Ecto neural progenitor cell (in vitro differentiated cells): ENCODE measurements at regions not wholly inside any gene's neighbourhood (a gene's known extent, or its start where the extent isn't known, plus 50 kb on each side); places are given as distances from the start of the nearest gene placed in this dataset.
"Not testable (repeated sequence)": the region's sequence is repeated elsewhere in the genome, so short reads cannot be mapped to it uniquely, and the experiment has no call there.

Experiments
- DNase-seq: peaks from one replicate; pipeline ENCODE4 v3.0.0-alpha.2; 2018; ENCODE audit warnings: low spot score

DNA sequence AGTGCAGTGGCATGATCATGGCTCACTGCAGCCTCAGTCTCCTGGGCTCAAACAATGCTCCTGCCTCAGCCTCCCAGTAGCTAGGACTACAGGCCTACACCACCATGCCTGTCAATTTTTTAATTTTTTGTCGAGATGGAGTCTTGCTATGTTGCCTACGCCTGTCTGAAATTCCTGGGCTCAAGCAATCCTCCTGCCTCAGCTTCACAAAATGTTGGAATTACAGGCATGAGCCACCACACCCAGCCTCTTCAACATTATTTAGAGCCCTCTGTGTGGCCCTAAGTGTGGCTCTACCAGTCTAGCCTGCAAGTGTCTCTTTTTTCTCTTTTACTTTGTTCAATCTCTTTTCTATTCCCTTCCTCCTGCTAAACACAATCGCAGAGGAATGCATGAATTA is 154.4 kb upstream of the EPB41L4A start:
- DNase-seq: no peak

DNA sequence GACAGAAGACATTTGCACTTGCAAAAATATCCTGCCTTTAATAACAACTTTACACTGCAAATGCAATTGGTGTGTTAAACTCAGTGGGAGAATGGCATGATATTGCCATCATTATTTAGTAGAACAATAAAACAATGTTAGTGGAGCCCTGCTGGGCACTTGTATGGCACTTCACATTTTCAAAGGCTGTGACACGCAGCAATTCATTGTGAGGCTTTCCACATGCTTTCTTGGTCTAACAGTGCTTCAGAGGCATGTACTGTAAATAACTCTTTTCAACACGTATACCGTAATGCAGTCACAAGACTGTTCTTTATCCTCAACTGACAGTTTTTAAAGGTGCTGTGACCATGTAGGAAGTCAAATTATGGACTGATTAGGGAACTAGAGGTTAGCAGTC is 155.5 kb upstream of the EPB41L4A start:
- DNase-seq: no peak

DNA sequence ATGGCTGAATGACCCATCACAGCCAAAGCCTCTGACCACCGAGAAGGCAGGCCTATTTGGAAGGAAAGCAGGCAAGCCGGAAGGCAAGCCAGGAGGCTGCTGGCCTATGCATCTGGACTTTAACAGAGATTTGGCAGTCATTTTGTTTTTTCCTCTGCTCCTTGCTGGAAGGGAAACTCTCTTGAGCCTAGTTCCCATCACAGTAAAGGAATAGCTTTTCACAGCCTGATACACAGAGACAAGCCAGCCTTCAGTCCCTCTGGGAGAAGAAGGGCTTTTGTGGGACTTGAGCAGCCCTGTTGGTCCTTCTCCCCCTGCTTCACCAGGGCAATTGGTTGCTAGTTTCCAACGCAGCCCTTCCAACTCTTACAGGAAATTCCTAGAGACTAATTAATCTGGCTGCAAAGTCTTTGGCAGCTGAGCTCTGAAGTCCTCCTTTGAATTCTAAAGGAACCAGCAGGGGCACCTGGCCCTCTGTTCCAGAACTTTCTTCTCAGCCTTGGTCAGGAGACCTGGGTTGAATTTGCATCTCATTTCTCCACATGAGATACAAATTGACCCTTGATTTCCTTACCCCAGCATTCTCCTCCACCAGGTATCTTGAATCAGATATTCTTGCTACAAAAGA is 157.3 kb upstream of the EPB41L4A start:
- DNase-seq: no peak

DNA sequence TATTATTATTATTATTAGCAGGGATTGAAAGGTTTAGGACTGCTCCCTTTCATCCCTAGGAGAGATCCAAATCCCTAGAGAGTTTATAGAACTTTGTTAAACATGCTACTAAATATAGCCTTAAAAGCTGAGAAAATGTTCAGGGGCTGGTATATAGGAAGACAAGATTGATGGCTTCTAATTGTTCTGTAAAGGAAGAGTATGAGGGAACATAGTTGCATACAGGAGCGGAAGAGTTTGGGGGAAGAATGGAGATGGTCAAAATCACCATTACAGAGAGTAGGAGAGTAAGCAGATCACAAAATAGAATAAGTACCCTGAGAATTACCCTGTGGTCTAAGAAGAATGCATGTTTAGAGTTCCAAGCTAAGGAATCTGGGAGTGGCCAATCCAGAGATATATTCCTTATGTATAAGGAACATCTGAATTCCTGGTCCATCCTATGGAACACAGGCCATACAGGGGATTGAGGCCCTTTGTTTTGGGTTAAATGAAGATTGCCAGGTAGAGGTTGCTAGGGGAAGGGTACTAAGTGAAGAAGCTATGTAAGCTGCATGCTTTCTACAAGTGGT is 158.0 kb upstream of the APC start:
- no peak for DNase-seq

DNA sequence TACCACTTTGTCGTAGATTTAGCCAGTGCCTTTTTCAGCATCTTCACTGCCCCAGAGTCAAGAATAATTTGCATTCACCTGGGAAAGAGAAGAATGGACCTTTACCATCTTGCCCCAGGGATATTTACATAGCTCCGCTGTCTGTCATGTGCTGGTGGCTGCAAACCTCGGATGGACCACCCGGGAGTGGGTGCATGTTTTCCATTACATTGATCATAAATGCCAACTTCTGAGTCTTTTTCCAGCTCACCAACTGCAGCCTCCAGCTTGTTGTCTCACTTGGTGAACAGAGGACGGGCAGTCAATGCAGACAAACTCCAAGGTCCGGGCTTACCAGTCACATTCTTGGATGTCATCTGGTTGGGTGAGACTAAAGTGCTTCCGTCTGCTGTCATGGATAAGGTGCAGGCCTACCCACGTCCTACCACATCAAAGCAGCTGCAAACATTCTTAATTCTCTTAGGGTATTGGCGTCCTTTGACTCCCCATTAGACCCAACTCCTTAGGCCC is 155.8 kb upstream of the APC start:
- no peak for DNase-seq

DNA sequence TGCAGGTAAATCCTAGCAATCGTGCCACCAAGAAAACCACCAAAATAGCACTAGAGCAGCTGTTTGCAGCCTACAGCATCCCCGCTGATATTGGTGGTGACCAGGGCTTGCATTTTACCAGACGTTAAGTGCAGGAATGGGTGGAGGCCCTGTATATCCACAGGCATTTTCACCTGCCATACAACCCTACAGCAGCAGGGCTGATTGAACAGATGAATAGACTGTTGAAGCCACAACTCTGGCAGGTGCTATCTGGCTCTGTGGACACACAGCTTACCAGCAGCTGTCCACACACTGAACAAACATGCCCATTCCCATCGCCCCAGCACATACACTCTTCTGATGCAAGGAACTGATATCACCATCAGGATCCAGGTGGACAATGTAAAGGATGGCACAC is 154.5 kb upstream of the APC start:
- no peak for DNase-seq

DNA sequence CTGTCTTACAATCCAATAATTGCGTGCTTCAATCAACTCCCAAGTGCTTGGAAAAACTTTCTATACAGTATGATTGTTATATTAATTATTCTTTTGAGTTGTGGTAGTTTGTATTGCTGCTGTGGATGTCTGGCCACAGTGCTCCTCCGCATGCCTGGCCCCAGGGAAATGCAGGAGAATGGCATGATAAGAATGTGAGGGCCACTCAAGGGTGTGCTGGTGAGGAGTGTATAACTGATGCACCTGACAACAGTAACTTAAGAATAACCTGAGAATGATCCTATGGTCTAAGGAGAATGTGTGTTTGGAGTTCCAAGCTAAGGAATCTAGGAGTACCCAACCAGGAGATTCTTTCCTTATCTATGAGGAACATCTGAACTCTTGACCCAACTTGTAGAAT is 152.9 kb upstream of the APC start:
- DNase-seq: no peak

DNA sequence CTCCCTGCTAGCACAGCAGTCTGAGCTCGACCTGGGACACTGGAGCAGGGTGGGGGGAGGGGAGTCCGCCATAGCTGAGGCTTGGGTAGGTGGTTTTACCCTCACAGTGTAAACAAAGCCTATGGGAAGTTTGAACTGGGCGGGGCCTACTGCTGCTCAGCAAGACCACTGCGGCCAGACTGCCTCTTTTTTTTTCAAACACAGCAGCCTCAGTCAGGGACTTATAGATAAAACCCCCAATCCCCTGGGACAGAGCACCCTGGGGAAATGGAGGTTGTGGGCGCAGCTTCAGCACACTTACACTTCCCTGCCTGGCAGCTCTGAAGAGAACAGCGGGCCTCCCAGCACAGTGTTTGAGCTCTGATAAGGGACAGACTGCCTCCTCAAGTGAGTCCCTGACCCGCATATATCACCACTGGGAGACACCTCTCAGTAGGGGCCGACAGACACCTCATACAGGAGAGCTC is 151.1 kb upstream of the APC start:
- DNase-seq: no peak

DNA sequence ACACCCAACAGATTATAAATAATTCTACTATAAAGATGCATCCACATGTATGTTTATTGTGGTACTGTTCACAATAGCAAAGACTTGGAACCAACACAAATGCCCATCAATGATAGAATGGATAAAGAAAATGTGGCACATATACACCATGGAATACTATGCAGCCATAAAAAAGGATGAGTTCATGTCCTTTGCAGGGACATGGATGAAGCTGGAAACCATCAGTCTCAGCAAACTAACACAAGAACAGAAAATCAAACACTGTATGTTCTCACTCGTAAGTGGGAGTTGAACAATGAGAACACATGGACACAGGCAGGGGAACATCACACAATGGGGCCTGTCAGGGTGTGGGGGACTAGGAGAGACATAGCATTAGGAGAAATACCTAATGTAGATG is 146.8 kb upstream of the APC start:
- not testable (repeated sequence) for DNase-seq

DNA sequence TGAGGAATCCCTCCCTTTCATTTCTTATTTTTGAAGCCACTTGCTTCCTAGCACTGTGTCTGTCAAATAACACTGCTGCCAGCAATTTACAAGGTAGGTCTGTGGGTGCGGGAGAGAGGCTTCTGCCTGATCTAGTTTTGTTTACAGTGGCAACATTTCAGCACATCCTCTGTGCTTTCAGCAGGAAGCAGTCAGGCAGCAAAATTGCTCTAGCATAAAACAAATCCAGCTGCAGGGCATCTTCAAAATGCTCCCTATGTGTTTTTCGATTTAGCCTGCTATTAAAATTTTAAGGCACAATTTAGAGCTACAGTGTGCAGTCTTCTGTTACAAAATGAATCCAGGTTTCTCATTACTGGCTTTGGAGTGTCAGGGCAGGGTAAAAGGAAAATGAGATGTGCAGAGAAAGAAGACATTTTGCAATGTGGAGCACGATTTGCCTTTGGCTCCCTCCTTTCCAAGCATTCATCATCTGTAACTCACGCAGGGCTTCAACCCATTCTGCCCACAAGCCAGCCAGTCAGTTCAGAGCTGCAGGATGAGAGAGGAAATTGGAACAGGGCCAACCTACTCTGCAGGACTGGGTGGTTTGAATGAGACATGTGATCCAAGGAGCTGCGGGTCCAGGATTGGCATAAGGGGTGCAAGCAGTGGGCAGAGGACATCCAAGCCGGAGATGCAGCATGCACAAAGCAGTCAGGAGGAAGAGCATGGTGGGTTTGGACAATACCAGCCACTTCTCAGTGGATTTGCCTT is 143.4 kb upstream of the APC start:
- no peak for DNase-seq

DNA sequence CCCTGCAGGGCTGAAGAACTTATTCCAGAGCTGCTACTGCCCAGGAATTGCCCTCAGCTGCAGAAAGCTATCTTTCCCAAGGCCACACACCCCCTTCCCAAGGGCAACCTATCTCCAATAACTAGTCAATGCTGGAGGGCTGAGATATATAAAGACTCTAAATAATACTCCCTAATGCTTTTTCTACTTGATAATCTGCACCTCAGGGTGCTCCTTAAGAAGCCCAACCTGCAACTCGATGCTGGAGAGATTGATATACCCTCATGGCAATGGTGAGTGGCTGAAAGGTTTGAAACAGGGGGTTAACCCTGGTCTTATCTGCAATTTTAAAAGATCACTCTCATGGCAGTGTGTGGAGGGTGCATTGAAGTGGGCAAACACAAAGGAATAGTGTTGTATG is 142.7 kb upstream of the APC start:
- no peak for DNase-seq

DNA sequence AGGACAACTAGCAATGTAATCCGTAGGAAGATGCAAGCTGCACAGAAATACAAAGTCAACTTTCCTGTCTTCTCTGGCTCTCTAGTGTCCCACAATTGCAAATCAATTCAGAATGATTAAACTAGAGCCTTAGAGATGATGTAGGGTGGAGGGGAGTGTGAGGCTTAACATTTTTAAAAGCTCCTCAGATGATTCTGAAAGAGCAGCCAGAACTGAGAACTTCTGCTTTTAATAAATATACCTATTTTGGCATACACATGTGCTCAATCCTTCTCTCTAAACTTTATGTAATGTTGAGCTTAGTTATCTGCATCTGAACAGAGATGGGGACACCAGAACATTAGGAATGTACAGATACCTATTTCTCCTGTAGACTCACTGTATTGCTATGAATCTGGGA is 139.9 kb upstream of the APC start:
- no peak for DNase-seq

DNA sequence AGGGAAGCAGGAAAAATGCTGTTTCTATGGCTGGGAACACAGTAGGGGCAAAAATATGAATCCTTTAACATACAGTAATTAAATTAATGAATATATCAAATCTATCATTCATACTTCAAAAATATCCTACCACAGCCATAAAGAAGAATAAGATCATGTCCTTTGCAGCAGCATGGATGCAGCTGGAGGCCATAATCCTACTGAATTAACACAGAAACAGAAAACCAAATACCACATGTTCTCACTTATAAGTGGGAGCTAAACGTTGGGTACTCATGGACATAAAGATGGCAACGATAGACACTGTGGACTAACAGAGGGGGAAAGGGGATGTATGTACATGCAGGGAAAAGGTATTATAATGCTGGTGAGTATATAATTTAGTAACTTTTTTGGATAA is 137.2 kb upstream of the APC start:
- DNase-seq: not testable (repeated sequence)

DNA sequence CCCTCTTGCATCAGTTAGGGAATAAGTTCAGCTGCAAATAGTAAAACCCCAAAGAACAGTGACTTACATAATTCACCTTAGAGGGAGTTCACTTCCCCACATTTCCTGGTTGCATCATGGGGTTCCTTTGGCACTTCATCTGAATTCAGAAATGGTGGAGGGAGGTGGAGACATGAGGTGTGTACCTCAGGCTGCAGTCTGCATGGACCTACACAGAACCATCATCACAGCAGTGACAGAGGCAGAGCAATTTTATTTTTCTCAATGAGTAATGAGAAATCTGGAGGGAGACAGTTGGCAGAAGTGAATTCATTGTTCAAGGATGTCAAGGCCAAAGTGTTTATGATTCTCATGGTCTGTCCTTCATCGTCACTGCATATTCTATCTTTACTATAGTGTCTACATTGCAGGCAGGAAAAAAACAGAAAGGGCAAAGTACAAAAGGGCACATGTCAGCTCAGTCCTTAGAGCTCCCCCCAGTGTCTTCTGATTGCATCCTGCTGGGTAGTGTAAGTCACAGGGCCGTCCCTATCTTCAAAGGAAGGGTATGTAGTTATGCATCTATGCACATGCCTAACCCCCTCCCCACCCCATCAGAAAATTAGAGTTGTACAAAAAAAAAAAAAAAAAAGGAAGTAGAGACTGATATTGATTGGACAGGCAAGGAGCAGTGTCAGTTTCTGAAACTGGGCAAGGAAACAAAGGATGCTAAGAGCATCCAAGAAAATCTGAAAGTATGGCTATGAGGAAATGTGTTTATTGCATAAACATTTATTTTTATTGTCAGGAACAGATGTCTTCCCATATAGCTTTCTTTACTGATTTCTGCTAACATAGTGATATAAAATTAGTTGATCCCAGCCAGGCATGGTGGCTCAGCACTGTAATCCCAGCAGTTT is 132.7 kb upstream of the APC start:
- no peak for DNase-seq

DNA sequence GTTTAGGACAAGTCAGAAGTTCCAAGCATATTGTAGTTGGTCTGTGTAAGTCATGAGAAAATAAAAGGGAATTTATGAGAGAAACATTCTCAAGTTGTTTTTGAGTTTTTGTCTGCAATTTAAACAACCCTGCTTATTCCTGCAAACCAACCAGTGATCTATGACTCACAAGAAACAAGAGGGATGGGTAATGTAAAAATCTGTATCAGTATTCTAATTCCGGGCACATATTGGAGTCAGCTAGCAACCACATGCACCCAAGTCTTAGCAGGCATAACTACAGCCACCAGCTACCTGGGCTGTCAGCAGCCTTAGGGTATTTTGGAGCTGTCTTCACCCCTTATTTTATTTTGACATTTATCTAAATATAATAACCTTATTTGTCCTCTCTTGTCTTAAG is 128.7 kb upstream of the APC start:
- no peak for DNase-seq

DNA sequence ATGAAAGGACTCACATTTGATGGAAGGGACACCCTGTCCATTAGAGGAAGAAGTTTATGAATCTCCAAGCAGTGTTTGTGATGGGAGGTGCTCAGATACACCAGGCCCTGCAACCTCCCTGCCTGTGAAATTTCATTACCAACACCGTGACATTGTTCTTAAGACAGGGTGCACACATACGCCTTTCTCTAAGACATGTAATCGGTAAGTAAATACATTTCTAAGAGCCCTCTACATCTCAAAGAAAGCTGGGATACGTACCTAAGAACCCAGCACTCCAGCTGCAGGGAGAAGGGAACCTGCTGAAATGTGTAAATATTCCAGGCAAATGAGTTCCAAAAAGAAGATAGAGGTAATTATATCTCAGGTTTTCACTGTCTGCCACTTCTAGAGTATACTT is 125.0 kb upstream of the APC start:
- DNase-seq: no peak

DNA sequence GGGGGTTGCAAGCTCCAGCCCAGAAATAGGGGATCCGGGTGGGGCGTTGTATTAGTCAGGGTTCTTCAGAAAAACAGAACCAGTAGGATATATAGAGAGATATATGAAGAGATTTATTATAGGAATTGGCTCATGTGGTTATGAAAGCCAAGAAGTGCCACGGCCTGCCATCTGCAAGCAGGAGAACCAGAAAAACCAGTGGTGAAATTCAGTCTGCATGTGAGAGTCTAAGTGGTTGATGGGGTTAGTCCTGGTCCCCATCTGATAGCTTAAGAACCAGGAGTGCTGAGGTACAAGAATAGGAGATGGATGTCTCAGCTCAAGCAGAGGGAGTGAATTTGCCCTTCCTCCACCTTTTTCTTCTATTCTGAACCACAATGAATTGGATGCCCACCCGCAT is 123.4 kb upstream of the APC start:
- no peak for DNase-seq

DNA sequence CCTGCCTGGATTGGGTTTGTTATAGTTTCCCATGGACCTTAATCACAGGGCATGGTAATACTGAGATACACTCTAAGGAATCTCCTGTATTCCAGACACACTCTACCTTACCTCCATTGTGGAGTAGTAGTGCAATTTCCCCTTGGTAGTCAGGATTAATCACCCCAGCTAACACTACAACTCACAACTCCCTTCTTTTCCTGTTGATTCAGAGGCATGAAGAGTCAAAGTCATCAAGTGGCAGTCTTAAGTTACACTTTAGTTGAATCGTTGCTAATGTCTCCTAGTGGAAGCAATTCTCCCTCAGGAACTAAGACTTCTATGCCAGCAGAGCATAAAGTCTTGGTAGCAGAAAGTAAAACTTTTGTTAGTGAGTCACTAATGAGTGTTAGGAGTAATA is 122.7 kb upstream of the APC start:
- DNase-seq: no peak

DNA sequence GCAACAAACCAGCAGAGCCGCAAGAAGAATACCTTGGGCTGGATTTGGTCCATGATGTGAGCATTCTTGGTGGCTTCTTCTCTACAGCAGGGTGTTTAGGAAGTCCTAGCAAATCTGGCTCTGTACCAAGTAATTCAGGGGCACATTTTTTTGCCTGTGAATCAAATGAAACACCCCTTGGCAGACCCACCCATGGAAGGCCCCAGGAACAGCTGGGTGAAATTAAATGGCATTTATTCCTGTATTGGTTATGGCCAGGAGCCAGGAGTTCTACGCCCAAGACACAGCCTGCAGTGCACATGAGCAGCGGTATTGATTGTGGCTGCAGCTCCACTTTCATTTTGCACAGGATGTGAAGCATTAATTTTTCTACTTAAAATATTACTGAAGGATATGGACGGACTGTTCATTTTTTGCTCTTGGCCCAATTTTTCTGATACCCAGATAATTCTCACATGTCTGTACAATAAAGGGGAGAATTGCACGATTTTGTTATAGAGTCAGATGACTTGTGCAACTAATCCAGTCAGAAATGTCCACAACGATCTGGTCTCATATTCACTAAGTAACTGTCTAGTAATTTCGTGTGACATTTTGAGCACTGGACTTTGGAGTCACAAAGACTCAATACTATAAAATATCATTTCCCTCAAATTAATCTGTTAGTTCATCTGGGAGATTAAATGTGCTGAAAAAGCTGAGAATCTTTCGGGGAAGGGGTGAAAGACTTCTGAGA is 120.7 kb upstream of the APC start:
- no peak for DNase-seq

DNA sequence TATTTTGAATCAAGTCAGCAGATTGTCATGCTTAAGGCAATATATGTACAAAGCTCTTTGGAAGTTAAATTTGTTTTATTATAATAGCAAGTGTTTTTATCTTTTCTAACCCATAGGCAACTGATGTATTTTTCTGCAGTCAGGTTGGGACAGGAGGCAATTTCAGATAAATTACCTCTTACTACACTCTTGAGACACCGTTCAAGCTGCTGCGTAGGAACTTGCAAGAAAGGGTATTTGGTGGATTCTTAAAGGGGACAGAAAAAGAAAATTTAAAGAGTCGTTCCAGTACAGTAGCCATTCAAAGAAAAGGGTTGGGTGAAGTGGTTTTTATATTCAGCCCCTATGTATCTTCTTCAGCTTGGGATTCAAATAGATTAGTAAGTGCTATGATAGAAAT is 112.4 kb upstream of the APC start:
- no peak for DNase-seq

DNA sequence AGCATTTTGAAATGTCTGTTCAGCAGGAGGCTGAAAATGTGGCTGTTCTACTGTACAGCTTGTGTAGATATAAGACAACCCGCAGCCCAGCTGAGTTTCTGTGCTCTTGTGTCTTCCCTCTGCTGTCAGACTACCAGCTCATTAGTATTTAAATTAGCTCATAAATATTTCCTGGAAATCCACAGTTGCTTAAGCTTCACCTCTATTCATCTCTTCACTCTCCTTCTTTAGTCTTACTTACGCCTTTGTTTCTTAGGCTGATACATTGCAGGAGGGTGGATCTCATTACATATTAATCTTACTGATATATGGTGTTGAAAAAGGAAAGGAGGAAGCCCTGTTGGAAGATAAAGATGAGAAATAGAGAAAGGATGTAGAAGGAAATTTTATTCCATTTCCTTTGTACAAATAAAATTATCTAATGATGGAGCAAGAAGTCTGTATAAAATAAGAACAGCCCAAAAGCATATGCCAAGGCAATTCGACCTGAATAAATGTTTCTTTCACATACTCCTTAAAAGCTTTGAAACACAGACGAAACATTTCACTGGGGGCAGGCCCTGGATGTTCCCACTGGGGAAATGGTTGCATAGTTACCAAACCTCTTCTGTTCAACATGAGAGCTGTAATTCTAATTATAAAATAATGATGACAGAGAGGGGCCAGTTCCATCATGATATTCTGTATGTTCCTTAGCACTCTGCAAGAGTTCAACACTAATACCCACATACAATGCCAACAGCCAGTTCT is 111.8 kb upstream of the APC start:
- DNase-seq: no peak
